ENCODE measurements at regions not wholly inside any gene's neighbourhood (a gene's known extent, or its start where the extent isn't known, plus 50 kb on each side); places are given as distances from the start of the nearest gene placed in this dataset.

DNA sequence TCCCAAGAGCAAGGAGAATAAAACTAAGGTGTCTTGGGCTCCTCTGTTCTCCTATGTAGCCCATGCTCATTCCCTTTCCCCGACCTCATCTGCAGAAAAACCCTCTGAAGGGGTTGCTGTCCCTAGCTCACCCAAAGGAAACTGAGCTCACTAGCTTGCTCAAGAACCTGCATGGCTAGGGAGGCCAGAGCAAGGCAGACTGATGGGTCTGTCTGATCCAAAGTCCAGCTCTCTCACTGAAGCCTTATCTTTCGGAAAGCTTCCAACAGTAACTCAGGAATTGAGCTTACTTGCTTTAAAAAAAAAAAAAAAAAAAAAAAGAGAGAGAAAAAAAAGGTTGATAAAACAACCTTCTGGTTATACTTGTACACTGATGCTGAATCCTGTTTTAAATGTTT is 141.4 kb upstream of the TOPAZ1 start:
- TF ChIP-seq, protein P1, sequence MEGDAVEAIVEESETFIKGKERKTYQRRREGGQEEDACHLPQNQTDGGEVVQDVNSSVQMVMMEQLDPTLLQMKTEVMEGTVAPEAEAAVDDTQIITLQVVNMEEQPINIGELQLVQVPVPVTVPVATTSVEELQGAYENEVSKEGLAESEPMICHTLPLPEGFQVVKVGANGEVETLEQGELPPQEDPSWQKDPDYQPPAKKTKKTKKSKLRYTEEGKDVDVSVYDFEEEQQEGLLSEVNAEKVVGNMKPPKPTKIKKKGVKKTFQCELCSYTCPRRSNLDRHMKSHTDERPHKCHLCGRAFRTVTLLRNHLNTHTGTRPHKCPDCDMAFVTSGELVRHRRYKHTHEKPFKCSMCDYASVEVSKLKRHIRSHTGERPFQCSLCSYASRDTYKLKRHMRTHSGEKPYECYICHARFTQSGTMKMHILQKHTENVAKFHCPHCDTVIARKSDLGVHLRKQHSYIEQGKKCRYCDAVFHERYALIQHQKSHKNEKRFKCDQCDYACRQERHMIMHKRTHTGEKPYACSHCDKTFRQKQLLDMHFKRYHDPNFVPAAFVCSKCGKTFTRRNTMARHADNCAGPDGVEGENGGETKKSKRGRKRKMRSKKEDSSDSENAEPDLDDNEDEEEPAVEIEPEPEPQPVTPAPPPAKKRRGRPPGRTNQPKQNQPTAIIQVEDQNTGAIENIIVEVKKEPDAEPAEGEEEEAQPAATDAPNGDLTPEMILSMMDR (IDR thresholded peaks at IDR 0.05) = no peak
- Mint-ChIP-seq H3K27ac (ENCODE audit: unreplicated experiment) (no peak overlapping the region), H3K9me3 (ENCODE audit: low read depth) (no peaks in the 10 kb centered on the region), H3K4me1 (ENCODE audit: low read depth) (peaks cover 21% of the 10 kb centered on the region), H3K27me3 (ENCODE audit: low read depth) (peaks cover 3% of the 10 kb centered on the region), H3K4me3 (ENCODE audit: unreplicated experiment) (no peak overlapping the region), H3K36me3 (ENCODE audit: low read depth) (no peaks in the 10 kb centered on the region)
- no peak for DNase-seq (ENCODE audit: low spot score)

DNA sequence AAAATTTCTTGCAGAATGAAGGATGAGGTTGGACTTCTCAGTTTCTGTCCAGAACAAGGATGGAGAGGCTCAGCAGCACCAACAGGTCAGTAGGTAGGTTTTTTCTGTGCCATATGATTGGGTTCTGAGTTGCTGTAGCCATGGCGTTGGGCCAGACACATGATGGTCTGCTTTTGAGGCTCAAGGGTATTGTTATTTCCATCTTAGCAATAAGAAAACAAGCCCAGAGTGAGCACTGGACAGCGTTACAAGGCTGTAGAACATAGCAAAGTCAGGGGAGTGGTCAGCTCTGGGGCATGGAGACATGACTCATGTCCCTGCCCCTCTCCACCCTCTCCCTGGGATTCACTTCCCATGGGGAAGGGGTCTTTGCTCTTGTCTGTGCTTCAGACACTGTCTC is 137.6 kb upstream of the TOPAZ1 start:
- no peaks in the 10 kb centered on the region for H3K9me3 Mint-ChIP-seq (ENCODE audit: low read depth)
- H3K4me3 Mint-ChIP-seq (ENCODE audit: unreplicated experiment) = no peak overlapping the region
- no peaks in the 10 kb centered on the region for H3K36me3 Mint-ChIP-seq (ENCODE audit: low read depth)
- peak overlapping the region; percentile 87 for H3K27ac Mint-ChIP-seq (ENCODE audit: unreplicated experiment)
- no peak for DNase-seq (ENCODE audit: low spot score)
- peaks cover 3% of the 10 kb centered on the region for H3K27me3 Mint-ChIP-seq (ENCODE audit: low read depth)
- peaks cover 30% of the 10 kb centered on the region for H3K4me1 Mint-ChIP-seq (ENCODE audit: low read depth)
- TF ChIP-seq, protein P1 (IDR thresholded peaks at IDR 0.05) = no peak

- no peak for DNase-seq (ENCODE audit: low spot score)
- TF ChIP-seq, protein P1 (IDR thresholded peaks at IDR 0.05) = no peak
Measured at GRCh38 chr3:44104668-44105321, 136.9 kb upstream of the TOPAZ1 start.

DNA sequence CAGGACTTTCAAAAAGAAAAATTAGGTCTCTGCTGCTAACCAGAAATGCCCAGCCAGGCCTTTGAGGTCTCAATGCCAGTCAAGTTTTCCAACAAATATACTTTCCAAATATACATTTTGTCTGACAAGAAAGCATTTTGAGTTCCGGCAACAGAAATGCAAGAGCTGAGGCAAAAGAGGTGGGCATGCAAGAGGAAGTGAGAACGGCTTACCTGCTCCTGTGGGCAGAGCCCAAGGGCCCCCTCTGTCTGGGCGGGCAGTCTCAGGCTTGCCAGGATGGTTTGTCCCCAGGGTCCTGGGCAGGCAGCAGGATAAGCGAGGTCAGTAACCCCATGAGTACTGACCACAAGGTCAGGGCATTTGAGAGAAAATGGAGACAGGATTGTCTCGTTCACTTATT is 136.1 kb upstream of the TOPAZ1 start:
- Mint-ChIP-seq H3K36me3 (ENCODE audit: low read depth) (no peaks in the 10 kb centered on the region), H3K9me3 (ENCODE audit: low read depth) (no peaks in the 10 kb centered on the region), H3K27ac (ENCODE audit: unreplicated experiment) (no peak overlapping the region), H3K4me1 (ENCODE audit: low read depth) (peaks cover 34% of the 10 kb centered on the region), H3K4me3 (ENCODE audit: unreplicated experiment) (no peak overlapping the region), H3K27me3 (ENCODE audit: low read depth) (no peaks in the 10 kb centered on the region)
- TF ChIP-seq, protein P1 (IDR thresholded peaks at IDR 0.05) = no peak
- DNase-seq (ENCODE audit: low spot score) = no peak

More at GRCh38 chr3:44104668-44105321, 136.9 kb upstream of the TOPAZ1 start:
- Mint-ChIP-seq H3K27me3 (ENCODE audit: low read depth) (peaks cover 1% of the 10 kb centered on the region), H3K36me3 (ENCODE audit: low read depth) (no peaks in the 10 kb centered on the region), H3K4me3 (ENCODE audit: unreplicated experiment) (no peak overlapping the region), H3K9me3 (ENCODE audit: low read depth) (no peaks in the 10 kb centered on the region), H3K27ac (ENCODE audit: unreplicated experiment) (peak overlapping the region; percentile 87), H3K4me1 (ENCODE audit: low read depth) (peaks cover 32% of the 10 kb centered on the region)

GRCh38 chr3:44106756-44107155 is 134.9 kb upstream of the TOPAZ1 start:
- TF ChIP-seq, protein P1 (IDR thresholded peaks at IDR 0.05) = no peak
- Mint-ChIP-seq H3K36me3 (ENCODE audit: low read depth) (peaks cover 4% of the 10 kb centered on the region), H3K27me3 (ENCODE audit: low read depth) (no peaks in the 10 kb centered on the region), H3K27ac (ENCODE audit: unreplicated experiment) (no peak overlapping the region), H3K4me1 (ENCODE audit: low read depth) (peaks cover 34% of the 10 kb centered on the region), H3K4me3 (ENCODE audit: unreplicated experiment) (no peak overlapping the region), H3K9me3 (ENCODE audit: low read depth) (no peaks in the 10 kb centered on the region)
- DNase-seq (ENCODE audit: low spot score) = no peak

All from chondrocyte (in vitro differentiated cells).